Activated gamma-delta T cell treated with anti-CD3 and anti-CD28 coated beads, Interleukin-2, amount 50 U/mL, for 16 hours (primary cell): ENCODE measurements at regions not wholly inside any gene's neighbourhood (a gene's known extent, or its start where the extent isn't known, plus 50 kb on each side); places are given as distances from the start of the nearest gene placed in this dataset.

Source experiments
- DNase-seq: peaks from one replicate; pipeline ENCODE4 v3.0.0-alpha.2; 2020; ENCODE audit warnings: low read depth

DNA sequence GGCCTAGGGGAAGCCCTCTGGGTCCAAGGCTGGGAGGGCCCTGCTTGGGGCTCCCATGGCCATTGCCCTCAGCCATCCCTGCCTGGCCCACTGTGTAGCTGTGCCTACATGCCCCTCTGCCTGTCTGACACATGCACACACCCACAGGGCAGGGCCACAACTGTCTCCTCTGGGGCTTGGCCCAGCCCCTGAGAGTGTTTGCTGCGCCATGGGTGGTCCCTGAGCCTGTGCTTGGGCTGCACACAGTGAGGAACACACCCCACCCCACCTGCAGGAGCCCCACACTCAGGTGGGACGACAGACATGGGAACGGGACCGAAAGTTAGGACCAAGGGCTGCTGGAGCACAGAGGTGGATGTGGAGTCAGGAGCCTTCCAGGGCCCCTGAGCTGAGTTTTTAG, 489.5 kb downstream of the TBC1D22A start:
- DNase-seq: no peak

DNA sequence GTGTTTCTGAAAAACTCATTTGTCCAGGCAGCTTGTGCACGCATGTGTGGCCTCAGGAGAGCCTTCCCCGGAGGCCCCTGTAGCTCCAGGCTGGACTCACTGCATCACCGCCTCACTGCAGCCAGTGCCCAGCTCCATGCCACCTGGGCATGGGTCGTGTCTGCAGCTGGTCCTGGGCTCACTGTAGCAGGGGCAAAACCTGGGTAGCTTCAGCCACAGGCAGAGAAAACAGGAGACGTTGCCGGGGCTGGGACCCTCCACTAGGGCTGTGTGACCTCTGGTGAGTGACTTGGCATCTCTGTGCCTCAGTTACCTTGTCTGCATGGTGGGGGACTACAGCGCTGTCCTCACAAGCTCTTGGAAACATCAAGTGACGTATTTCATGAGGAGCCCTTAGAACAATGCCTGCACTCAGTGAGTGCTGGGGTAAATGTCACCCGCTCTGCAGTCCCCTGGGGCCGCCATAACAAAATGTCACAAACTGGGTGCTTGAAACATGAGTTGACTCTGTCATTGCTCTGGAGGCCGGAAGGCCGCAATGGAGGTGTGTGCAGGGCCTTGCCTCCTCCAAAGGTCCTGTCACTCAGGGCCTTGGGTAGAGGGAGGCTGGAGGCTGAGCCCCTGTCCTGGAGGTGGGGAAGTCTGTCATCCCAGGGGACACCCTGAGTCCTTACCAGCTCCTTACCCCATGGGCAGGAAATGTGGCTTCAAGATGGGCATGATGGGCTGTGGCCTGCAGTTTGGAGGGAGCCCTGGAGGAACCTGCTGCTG, 488.7 kb downstream of the TBC1D22A start:
- DNase-seq: no peak

DNA sequence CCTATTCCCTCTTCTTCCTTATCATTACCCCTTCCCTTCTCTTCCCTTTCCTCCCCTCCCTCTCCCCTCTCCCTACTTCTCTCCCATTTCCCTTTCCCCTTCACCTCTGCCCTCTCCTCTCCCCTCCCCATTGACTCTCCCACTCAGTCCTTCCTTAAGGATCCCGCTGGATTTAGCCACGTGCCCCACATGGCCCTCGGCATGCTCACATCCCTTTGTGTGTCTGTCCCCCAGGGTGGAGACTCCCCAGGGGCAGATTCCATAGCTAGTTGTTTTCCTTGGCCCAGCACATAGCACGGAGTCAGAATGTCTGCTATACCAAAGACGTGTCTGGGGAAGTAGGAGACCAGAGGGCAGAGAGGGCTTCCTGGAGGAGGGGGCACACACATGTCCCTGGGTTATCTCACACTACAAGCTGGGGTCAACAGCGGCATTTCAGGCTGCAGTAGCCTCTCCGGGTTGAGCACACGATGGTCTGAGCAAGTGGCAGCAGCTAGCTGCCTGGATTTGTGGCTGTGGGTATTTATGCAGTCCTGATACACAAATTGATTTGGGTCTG, 487.0 kb downstream of the TBC1D22A start:
- no peak for DNase-seq

DNA sequence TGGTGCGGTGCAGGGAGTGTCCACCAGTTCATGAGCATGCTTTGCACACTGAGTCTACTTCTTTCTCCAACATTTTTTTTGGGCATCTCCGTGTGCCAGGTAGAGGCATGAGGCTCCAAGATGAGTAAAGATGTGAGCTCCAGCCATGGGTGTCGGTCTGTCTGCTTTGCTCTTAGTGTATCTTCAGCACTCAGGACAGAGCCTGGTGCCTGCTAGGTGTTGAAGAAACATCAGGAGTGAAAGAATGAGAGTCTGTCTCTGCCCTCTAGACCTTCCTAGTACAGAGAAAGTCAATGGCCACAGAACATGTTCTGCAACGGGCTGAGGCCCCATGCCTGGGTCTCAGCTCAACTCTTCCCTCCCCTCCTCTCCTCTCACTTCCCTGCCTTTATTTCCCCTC, 486.5 kb downstream of the TBC1D22A start:
- no peak for DNase-seq

DNA sequence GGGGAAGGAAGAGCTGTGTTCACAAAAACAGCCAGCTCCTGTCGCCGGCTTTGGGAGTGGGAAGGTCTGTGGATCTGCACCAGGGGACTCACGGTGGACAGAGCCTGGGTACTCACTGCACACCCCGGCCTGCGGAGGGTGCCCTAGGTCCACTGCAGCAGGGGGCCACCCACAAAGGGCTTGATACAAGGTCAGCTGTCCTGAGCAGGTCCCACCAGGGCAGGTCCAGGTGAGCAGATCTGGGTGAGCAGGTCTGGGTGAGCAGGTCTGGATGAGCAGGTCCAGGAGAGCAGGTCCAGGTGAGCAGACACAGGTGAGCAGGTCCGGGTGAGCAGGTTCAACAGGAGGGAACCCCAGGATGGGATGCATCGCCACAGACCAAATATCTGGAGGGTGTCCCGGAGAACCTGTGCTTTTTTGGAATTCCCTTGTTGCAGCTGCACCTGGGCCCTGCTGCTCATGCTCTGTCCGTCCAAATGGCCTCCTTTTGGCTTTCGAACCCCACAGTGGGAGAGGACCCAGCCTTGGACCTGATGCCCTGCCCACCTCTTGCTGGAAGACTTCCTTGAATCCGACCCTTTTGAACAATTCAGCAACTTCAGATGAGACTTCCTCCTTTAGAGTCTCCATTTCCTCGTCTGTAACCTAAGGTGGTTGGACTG, 485.3 kb downstream of the TBC1D22A start:
- no peak for DNase-seq

DNA sequence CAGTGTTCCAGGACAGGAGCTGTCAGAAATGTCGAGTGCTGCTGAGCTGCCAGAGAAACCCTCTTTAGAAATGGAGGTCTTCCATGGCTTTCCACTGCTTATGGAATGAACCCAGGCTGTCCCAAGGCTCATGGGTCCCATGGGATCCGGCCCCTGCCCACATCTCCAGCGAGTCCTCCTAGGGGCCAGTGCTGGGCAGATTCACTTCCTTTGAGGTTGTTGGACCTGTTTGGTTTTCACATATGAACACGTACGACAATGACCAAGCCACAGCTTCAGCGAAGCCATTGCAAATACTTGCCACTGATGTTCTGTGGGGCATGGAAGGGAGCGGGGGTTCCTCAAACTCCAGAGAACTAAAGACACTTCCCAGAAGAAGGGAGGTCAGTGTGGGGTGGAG, 483.3 kb downstream of the TBC1D22A start:
- no peak for DNase-seq

DNA sequence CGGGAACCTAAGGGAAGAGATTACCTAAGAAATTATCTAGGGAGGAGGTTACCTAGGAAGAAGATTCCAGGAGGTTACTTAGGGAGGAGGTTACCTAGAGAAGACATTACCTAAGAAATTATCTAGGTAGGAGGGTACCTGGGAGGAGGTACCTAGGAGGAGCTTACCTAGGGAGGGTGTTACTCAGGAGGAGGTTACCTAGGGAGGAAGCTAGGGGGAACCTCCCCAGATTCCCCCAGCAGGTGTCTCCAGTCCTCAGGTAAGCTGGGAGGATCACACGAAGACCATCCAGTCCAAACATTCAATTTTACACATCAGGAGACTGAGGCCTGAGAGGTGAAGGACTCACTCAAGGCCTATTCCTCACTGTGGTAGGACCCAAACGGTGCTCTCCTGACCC, 482.8 kb downstream of the TBC1D22A start:
- no peak for DNase-seq

DNA sequence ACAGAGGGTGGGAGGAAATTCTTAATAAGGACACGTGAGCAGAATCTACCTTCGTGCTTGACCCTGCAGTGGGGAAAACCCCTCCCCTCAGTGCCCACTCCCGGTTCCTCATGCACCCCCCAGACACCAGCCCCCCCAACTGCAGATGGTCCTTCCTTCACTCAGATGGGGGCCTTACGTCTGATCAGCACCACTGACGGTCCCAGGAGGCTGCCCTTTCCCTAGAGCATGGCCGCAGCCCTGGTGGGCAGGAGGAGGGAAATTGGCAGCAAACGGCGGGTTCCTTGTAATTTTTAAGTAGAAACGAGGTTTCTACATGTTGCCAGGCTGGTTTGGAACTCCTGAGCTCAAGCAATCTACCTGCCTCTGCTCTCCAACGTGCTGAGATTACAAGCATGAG, 477.7 kb downstream of the TBC1D22A start:
- no peak for DNase-seq

DNA sequence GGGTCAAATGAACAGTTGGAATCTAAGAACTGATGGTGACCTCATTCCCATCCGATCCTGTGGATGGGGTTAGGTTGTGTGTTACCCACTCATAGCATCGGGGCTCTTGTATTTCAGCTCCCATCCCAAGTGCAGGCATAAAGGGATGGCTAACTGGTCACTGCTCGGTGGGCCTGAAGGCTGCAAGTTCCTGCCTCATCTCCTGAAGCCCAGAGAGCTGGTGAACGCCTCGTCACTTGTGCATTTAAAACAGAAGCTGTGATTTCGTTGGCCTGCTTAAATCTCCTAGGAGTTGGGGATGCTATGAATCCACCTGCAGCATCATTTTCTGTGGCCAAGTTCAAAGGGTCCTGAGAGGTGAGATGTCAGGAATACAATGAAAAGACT, 477.0 kb downstream of the TBC1D22A start:
- DNase-seq: no peak

DNA sequence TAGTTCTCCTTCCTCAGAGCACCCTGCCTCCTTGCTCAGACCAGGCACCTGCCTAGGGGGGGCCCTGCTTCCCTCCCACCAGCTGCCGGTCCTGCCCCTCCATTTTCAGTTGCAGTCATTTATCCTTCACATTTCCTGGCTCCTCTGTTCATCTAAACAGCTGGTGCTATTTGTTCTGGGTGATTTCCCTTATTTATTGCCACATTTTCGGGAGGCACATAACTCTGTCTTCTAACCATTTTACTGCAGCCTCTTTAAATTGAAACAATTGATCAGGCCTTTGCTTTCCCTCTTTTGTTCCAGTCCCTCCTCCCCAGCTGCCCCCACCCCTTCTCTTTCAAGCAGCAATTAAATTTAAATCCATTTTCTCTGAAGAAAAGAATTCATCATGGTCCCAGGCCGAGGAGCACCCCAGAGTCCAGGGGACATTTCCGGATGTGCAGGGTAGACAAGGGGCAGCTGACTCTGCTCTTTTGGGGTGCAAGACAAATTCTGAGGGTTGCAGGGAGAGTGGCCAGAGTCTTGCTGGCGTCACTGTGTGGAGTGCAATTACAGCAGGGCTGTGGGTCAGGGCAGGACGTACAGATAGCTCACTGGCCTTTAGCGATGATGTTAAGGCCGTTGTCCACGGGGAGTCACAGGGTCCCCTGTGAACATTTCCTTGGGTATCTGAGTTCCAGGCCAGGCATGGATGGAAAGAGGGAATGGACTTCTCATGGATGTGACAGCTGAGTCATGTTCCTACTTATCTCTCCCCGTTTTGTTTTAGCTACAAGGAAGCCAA, 476.4 kb downstream of the TBC1D22A start:
- no peak for DNase-seq

DNA sequence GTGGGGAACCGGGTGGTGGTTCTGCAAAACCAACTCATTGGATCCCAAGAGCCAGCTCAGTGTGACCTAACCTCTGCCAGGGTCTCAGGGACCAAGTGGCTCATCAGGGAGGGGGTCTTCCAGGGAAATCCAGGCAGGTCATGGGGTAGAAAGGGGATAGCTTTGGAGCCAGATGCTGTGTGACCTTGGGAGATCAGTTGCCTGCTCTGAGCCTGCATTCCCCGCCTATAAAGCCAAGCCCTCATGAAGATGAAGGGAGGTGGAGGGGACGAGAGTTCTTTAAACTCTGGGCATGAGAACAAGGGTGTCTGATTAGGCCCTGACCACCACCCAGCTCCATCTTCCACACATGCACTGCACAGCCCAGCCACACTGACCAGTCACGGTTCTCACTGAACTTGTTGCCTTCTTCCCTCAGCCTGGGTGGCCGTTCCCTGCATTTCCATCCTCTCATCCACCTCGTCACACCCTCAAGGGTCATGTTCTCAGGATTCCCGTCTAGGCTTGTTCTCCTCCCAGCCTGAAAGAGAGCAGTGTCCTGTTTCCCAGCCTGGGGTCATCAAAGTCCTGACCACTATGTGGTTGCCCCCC, 475.5 kb downstream of the TBC1D22A start:
- DNase-seq: no peak

DNA sequence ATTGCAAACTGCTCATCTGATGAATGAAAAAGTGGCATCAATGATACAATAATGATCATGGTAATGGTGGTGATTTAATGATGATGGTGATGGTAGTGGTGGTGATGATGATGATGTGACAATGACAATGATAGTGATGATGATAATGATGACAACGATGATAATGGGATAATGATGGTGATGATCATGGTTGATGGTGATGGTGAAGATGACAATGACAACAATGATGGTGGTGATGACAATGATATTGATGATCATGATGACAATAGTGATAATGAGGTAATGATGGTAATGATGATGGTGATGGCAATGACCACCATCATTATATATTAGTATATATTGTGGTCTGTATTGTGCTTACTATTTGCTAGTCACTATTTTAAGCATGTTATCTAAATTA, 474.3 kb downstream of the TBC1D22A start:
- DNase-seq: no peak

DNA sequence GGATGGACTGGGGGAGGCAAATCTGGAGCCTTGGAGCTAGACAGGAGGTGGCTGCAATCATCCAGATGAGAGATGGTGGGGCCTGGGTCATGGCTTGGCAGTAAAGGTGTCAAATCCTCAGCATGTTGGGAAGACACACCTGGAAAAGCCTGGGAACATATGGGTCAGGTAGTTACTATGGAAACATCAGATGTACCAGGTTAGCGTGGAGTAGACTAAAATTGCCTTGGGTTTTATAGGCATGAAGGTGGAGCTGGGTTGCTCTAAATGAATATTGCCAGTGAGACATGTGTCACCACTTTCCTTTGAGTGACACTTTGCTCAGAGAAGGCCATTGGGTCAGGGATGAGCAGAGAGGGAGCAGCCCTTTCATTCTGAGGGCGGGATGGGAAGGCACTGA, 473.7 kb downstream of the TBC1D22A start:
- no peak for DNase-seq

DNA sequence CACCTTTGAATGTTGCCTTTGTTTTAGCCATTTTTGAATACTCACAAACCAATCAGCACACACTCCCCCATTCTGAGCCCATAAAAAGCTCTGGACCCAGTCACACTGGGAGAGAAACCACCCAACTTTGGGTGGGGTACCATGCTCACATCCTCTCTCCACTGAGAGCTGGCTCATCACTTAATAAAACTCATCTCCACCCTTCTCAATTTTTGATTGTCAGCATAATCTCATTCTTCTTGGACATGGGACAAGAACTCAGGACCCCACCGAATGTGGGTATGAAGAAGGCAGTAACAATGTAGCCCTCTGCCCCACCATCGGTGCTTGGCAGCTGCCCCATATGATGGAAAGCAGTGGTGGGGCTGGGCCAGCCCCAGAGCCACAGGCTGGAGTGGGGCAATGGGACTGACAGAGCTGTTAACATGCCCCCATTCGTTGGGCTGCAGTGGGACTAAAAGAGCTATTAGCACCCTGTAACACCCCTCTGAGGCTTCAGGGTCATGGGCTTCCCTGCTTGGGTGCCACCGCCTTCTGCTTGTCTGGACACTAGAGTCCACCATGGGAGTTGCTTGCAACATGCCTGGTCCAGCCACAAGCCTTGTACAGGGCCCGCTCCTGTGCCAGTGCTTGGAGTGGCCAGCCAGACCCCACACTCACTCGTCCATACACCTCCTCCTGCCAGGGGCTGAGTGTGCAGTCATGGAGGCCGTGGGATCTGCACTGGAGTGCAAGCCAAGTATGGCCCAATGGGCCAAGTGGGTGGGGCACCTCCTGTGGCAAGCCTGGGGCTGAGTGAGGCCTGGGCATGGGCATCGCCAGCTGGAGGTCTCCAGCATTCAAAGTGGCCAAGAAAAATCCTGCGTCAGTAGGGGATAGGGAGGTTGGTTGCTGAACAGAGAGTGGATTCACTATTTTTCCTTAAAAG, 471.1 kb downstream of the TBC1D22A start:
- no peak for DNase-seq

DNA sequence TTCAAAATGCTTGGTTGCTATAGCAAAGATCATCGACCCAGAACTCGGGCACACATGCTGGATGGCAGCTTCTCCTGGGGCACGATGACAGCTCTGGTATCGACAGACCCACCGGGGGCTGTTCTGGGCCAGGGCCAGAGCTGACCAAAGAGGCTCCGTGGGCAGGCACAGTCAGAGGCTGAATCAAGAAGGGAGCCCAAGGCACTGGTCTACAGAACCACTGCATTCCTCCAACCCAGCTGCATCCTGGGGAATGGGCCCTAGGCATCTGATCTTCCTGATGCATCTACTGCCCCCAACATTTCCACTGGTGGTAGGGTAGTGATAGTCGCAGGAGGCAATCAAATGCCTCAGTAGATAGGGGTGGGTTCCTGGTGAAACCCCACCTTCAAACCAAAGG, 470.3 kb downstream of the TBC1D22A start:
- DNase-seq: no peak

DNA sequence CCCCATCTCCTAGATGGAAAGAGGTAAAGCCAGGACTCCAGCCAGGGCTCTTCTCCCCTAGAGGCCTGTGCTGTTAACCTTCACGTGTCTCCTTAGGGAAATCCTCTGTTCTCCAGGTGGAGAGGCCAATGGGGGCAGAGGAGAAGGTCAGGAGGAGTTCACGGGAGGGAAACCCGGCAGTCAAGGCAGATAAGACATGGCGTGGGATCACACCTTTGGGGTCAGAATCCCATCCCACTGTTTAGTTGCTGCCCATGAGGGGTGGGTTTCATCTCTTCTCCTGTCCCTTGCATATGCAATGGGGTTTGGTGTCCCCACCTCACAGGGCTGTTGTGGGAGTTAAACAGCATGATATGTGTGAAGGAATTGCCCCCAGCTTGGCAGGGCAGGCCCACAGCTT, 469.7 kb downstream of the TBC1D22A start:
- DNase-seq: no peak

DNA sequence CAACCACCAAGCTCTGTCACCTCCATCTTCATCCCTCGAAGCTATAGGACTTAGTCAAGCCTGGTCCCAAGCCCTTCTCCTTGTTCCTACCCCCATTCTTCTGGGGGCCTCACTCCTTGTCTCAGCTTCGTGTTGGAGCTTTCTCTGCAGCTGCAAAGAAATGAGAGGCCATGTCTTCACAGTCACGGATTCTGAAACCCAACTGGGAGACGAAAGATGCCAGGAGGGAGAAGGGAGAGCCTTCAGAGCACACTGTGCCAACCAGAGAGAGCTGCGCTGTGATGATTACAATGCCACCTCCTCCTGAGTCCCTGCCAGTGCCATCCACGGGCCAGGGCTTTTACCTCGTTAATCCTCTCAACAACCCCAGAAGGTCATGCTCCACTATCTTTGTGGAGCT, 469.3 kb downstream of the TBC1D22A start:
- DNase-seq: no peak

DNA sequence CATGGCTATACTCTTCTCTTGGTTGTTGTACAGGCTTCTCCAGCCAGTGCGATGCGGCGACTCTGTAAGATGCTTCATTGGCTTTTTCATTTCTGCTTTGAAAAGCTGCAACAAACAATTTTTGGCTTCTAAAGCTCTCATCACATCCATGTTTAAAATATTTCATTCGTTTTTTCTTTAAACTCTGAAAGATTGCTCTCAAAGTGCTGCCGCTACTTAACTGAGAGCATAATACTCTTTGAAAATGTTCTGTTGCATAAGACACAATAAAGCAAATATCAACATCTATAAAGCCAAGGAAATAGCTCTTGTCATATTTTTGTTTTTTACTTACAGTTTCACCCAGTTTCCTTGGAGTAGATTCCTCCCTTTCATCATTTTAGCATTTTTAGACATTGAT, 468.3 kb downstream of the TBC1D22A start:
- no peak for DNase-seq

DNA sequence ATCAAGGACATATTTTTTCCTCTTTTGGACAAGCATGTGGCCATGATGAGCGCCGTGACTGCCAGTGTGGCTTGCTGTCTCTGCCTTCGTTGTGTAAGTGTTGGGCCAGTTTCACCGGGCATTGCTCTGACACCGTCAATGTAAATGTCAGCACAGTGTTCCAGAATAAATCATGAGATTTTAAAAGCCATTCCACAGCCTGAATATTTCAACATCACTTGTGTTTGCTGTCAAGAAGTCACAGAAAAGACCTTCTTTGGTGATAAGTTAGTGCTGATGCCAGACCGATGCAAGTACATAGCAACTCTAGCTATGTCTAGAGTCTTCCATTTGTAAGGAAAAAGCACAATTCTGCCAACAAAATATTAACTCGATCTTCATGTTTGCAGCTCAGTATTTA, 467.8 kb downstream of the TBC1D22A start:
- no peak for DNase-seq

DNA sequence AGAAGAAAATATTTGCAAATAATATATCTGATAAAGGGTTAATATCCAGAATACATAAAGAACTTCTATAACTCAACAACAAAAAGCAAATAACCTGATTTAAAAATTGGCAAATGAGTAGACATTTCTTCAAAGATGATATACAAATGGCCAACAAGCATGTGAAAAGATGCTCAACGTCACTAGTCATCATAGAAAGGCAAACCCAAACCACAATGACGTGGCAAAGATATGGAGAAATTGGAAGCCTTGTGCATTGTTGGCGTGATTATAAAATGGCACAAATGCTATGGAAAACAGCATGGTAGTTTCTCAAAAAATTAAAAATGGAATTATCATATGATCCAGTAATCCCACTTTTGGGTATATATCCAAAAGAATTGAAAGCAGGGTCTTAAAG, 466.3 kb downstream of the TBC1D22A start:
- no peak for DNase-seq

DNA sequence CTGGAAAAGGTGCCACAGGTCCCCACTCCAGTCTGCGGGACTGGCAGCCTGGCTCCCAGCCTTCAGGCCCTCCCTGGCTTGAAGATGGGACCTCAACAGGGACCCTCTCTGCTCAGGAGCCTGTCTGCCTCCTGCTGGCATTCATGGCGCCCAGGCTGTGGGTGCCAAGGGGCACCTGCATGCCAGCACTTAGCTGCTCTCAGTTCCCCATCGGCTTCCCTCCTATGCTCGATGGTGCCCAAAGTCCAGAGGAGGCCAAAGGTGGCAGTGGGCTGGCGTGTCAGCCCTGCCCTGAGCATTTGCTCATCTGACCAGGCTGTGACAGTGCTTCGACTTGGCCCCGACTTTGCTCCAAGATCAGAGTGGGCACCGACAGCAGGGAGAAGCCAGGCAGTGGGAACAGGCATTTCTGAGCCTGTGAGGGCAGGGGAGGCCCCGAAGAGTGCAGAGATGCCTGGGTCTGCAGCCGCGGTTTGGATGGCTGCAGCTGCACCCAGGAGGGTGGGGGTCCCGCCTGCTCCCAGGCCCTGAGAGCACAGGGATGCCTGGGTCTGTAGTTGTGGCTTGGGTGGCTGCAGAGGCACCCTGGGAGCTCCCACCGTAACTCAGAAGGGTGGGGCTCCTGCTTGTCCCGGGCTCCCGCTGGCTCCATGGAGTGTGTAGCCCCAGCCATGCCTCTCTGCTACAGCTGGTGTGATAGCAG, 463.6 kb downstream of the TBC1D22A start:
- no peak for DNase-seq
